H1 (cell line): ENCODE measurements at regions not wholly inside any gene's neighbourhood (a gene's known extent, or its start where the extent isn't known, plus 50 kb on each side); places are given as distances from the start of the nearest gene placed in this dataset.

Experiments used
- CTCF ChIA-PET: fragments of 300-600 bp; sonication (Branson Sonifier 250); formaldehyde crosslinking; loops from one replicate; lab custom pipeline; 2021; ENCODE audit not compliant: partially characterized antibody; lab: Charles Lee
- POLR2A ChIA-PET: fragments of 300-600 bp; sonication (Branson Sonifier 250); formaldehyde crosslinking; loops from one replicate; lab custom pipeline; 2021; ENCODE audit warnings: inconsistent platforms; ENCODE audit not compliant: partially characterized antibody; lab: Charles Lee
- DNase-seq, 2 experiments: peaks; one replicate each; pipeline versions ENCODE4 v3.0.0 to v3.0.0-alpha.2; 2010 to 2022; ENCODE audit warnings: low spot score in 2 of 2, low read depth in 1 of 2, mixed read lengths in 1 of 2
- FAIRE-seq: peaks from 2 replicates; lab custom pipeline; 2011; peaks lifted over from hg19 to GRCh38; lab: Jason Lieb, UNC
- H2AFZ ChIP-seq: 2 replicates; pipeline ENCODE4 v1.8.1; 2012; ENCODE audit warnings: low read length, inconsistent platforms
- H2AK5ac ChIP-seq: 2 replicates; pipeline ENCODE4 v1.6.1; 2013; ENCODE audit warnings: low read depth, low read length
- H2BK120ac ChIP-seq: replicated peaks from 2 replicates; pipeline ENCODE3; 2013; ENCODE audit warnings: low read depth, low read length, inconsistent platforms
- H2BK12ac ChIP-seq: 2 replicates; pipeline ENCODE4 v1.6.1; 2013; ENCODE audit warnings: low read depth, low read length
- H2BK15ac ChIP-seq: 2 replicates; pipeline ENCODE4 v1.6.1; 2013; ENCODE audit warnings: low read length
- H2BK20ac ChIP-seq: 2 replicates; pipeline ENCODE4 v1.6.1; 2013; ENCODE audit warnings: low read length
- H2BK5ac ChIP-seq: 2 replicates; pipeline ENCODE4 v1.6.1; 2013; ENCODE audit warnings: low read depth, low read length
- H3K14ac ChIP-seq: 2 replicates; pipeline ENCODE4 v1.6.1; 2013; ENCODE audit warnings: inconsistent platforms; ENCODE audit not compliant: insufficient read length
- H3K18ac ChIP-seq: 2 replicates; pipeline ENCODE4 v1.6.1; 2013; ENCODE audit warnings: low read length; ENCODE audit errors: extremely low read depth
- H3K23ac ChIP-seq: 2 replicates; pipeline ENCODE4 v1.6.1; 2013; ENCODE audit warnings: inconsistent platforms; ENCODE audit not compliant: insufficient read length
- H3K23me2 ChIP-seq: 2 replicates; pipeline ENCODE4 v1.6.1; 2013; ENCODE audit warnings: low read depth, low read length
- H3K27ac ChIP-seq: 2 replicates; pipeline ENCODE4 v1.6.1; 2011; ENCODE audit warnings: low read depth, low read length, inconsistent platforms
- H3K27me3 ChIP-seq, 4 experiments: replicated peaks in 1 of 4; 1 replicate in 1 of 4; 2 replicates in 3 of 4; pipeline versions ENCODE4 v1.6.1 to v1.8.1; 2011 to 2013; ENCODE audit warnings: low read length in 3 of 4, mild to moderate bottlenecking in 3 of 4, inconsistent platforms in 2 of 4, mixed read lengths in 2 of 4, moderate library complexity in 1 of 4; ENCODE audit not compliant: control insufficient read depth in 3 of 4, insufficient read depth in 3 of 4; ENCODE audit errors: extremely low read depth in 1 of 4
- H3K36me3 ChIP-seq, 4 experiments: 2 replicates each; pipeline versions ENCODE4 v1.6.1 to v1.8.1; 2011 to 2013; ENCODE audit warnings: mild to moderate bottlenecking in 4 of 4, low read length in 3 of 4, moderate library complexity in 2 of 4, control low read depth in 1 of 4, inconsistent platforms in 1 of 4; ENCODE audit not compliant: insufficient read depth in 4 of 4, control insufficient read depth in 2 of 4
- H3K4ac ChIP-seq: replicated peaks from 2 replicates; pipeline ENCODE3; 2013; ENCODE audit warnings: low read length, low read depth, mixed read lengths, inconsistent platforms; ENCODE audit not compliant: insufficient read length
- H3K4me1 ChIP-seq, 4 experiments: replicated peaks in 1 of 4; 1 replicate in 1 of 4; 2 replicates in 3 of 4; pipeline versions ENCODE4 v1.6.1 to v1.8.1; 2011 to 2013; ENCODE audit warnings: low read length in 3 of 4, inconsistent platforms in 2 of 4, mixed read lengths in 1 of 4; ENCODE audit not compliant: insufficient read depth in 4 of 4, control insufficient read depth in 3 of 4
- H3K4me2 ChIP-seq, 2 experiments: 2 replicates each; pipeline versions ENCODE4 v1.6.1 to v1.8.1; 2011 to 2013; ENCODE audit warnings: low read depth in 2 of 2, low read length in 2 of 2, control low read depth in 1 of 2, inconsistent platforms in 1 of 2, mild to moderate bottlenecking in 1 of 2; ENCODE audit not compliant: insufficient read depth in 1 of 2
- H3K4me3 ChIP-seq, 4 experiments: fragments of 200-600, 300-600 bp in 1 of 4; sonication (generic), shearing (Covaris generic), sonication (Bioruptor Twin) in 1 of 4; 2 replicates each; pipeline versions ENCODE4 v1.5.1 to v1.8.1; 2011 to 2016; ENCODE audit warnings: low read length in 4 of 4, low read depth in 3 of 4, control low read depth in 2 of 4, inconsistent platforms in 2 of 4, mild to moderate bottlenecking in 2 of 4, mixed read lengths in 1 of 4, moderate library complexity in 1 of 4; ENCODE audit not compliant: insufficient read depth in 2 of 4; ENCODE audit errors: extremely low read depth in 1 of 4
- H3K56ac ChIP-seq: replicated peaks from 2 replicates; pipeline ENCODE3; 2013; ENCODE audit warnings: low read depth, mild to moderate bottlenecking, mixed read lengths, low read length, inconsistent platforms; ENCODE audit not compliant: insufficient read length
- H3K79me1 ChIP-seq: 2 replicates; pipeline ENCODE4 v1.6.1; 2013; ENCODE audit warnings: low read depth, low read length, control low read depth
- H3K79me2 ChIP-seq, 2 experiments: 2 replicates each; pipeline versions ENCODE4 v1.6.1 to v1.8.1; 2012 to 2013; ENCODE audit warnings: low read length in 2 of 2, mild to moderate bottlenecking in 2 of 2, inconsistent platforms in 1 of 2; ENCODE audit not compliant: insufficient read depth in 2 of 2, control insufficient read depth in 1 of 2
- H3K9ac ChIP-seq, 4 experiments: replicated peaks in 1 of 4; 1 replicate in 1 of 4; 2 replicates in 3 of 4; pipeline versions ENCODE4 v1.6.1 to v1.8.1; 2011 to 2013; ENCODE audit warnings: low read depth in 3 of 4, low read length in 3 of 4, control low read depth in 2 of 4, mild to moderate bottlenecking in 2 of 4, moderate library complexity in 2 of 4, inconsistent platforms in 1 of 4; ENCODE audit errors: extremely low read depth in 1 of 4
- H3K9me3 ChIP-seq, 2 experiments: 2 replicates each; pipeline versions ENCODE4 v1.6.1 to v1.8.1; 2012 to 2013; ENCODE audit warnings: mild to moderate bottlenecking in 2 of 2, moderate library complexity in 2 of 2, control low read depth in 1 of 2, inconsistent platforms in 1 of 2, low read depth in 1 of 2, low read length in 1 of 2, mixed read lengths in 1 of 2; ENCODE audit not compliant: insufficient read depth in 2 of 2
- H4K20me1 ChIP-seq, 2 experiments: replicated peaks in 1 of 2; 2 replicates each; pipeline versions ENCODE3 to v1.8.1; 2011 to 2013; ENCODE audit warnings: inconsistent platforms in 2 of 2, low read length in 2 of 2, mild to moderate bottlenecking in 1 of 2; ENCODE audit not compliant: insufficient read depth in 2 of 2, control insufficient read depth in 1 of 2
- H4K5ac ChIP-seq: 2 replicates; pipeline ENCODE4 v1.6.1; 2013; ENCODE audit warnings: low read length, low read depth, mixed read lengths, inconsistent platforms; ENCODE audit not compliant: insufficient read length
- H4K8ac ChIP-seq: 2 replicates; pipeline ENCODE4 v1.8.0; 2013; ENCODE audit warnings: mild to moderate bottlenecking, moderate library complexity, low read length, inconsistent platforms; ENCODE audit not compliant: insufficient read depth; ENCODE audit errors: extremely low read depth
- H4K91ac ChIP-seq: replicated peaks from 2 replicates; pipeline ENCODE3; 2013; ENCODE audit warnings: low read length, mixed read lengths, inconsistent platforms; ENCODE audit not compliant: insufficient read length
- BACH1 ChIP-seq: IDR thresholded peaks from 2 replicates; pipeline ENCODE4 v1.6.1; 2012; ENCODE audit warnings: low read length, improper control_type of control experiment
- CBX5 ChIP-seq: fragments of 300-800, 300-1000 bp; sonication (generic); IDR thresholded peaks from 2 replicates; pipeline ENCODE4 v1.7.1; 2016; ENCODE audit warnings: antibody characterized with exemption, low read length, low read depth
- CEBPB ChIP-seq: IDR thresholded peaks from 2 replicates; pipeline ENCODE4 v1.6.1; 2012; ENCODE audit warnings: low read depth, low read length
- EGR1 ChIP-seq: IDR thresholded peaks from 2 replicates; pipeline ENCODE4 v1.6.1; 2011; ENCODE audit warnings: low read depth, low read length, borderline replicate concordance
- EP300 ChIP-seq, 2 experiments: IDR thresholded peaks; 1 replicate in 1 of 2; 2 replicates in 1 of 2; pipeline ENCODE4 v1.6.1; 2011 to 2012; ENCODE audit warnings: low read depth in 2 of 2, low read length in 2 of 2, mild to moderate bottlenecking in 2 of 2, borderline replicate concordance in 1 of 2, inconsistent platforms in 1 of 2, moderate library complexity in 1 of 2
- FOSL1 ChIP-seq: IDR thresholded peaks from 2 replicates; pipeline ENCODE4 v1.6.1; 2011; ENCODE audit warnings: mild to moderate bottlenecking, low read depth, low read length, moderate library complexity; ENCODE audit not compliant: insufficient read depth
- GABPA ChIP-seq: IDR thresholded peaks from 2 replicates; pipeline ENCODE4 v1.6.1; 2011; ENCODE audit warnings: mild to moderate bottlenecking, low read length, moderate library complexity, borderline replicate concordance; ENCODE audit not compliant: insufficient read depth
- HDAC2 ChIP-seq, 2 experiments: fragments of 300-600 bp in 1 of 2; sonication (generic) in 1 of 2; IDR thresholded peaks; 2 replicates each; pipeline ENCODE4 v1.6.1; 2011 to 2012; ENCODE audit warnings: low read depth in 2 of 2, low read length in 2 of 2, mild to moderate bottlenecking in 2 of 2, moderate library complexity in 2 of 2, borderline replicate concordance in 1 of 2, inconsistent platforms in 1 of 2
- JUN ChIP-seq: IDR thresholded peaks from 2 replicates; pipeline ENCODE4 v1.6.1; 2011; ENCODE audit warnings: low read depth, mild to moderate bottlenecking, improper control_type of control experiment, low read length
- JUND ChIP-seq: IDR thresholded peaks from 2 replicates; pipeline ENCODE4 v1.6.1; 2011; ENCODE audit warnings: mild to moderate bottlenecking, improper control_type of control experiment, low read length
- KDM1A ChIP-seq: fragments of 200-600, 300-600 bp; sonication (generic); IDR thresholded peaks from 2 replicates; pipeline ENCODE4 v1.7.1; 2016; ENCODE audit warnings: mild to moderate bottlenecking, low read length, borderline replicate concordance
- RAD21 ChIP-seq, 2 experiments: IDR thresholded peaks in 1 of 2; conservative IDR thresholded peaks in 1 of 2; 2 replicates each; pipeline ENCODE4 v1.6.1; 2011; ENCODE audit warnings: low read depth in 2 of 2, low read length in 2 of 2, improper control_type of control experiment in 1 of 2, inconsistent platforms in 1 of 2, mild to moderate bottlenecking in 1 of 2, moderate library complexity in 1 of 2
- RXRA ChIP-seq: IDR thresholded peaks from 2 replicates; pipeline ENCODE4 v1.6.1; 2011; ENCODE audit warnings: low read depth, mild to moderate bottlenecking, low read length, moderate library complexity; ENCODE audit not compliant: insufficient read depth
- SIRT6 ChIP-seq: IDR thresholded peaks from one replicate; pipeline ENCODE4 v1.7.1; 2012; ENCODE audit warnings: low read length, inconsistent platforms
- TAF7 ChIP-seq: optimal IDR thresholded peaks from 2 replicates; pipeline ENCODE3; 2011; ENCODE audit warnings: low read depth, mild to moderate bottlenecking, inconsistent platforms, low read length, moderate library complexity, borderline replicate concordance
- WGBS, 2 experiments: shearing (Covaris generic) in 1 of 2; methylation state at CpG; one replicate each; pipeline versions ENCODE4 v1.1.6 to v1.1.7; 2013 to 2015; ENCODE audit warnings: low lambda C conversion rate in 2 of 2, mixed read lengths in 2 of 2, inconsistent platforms in 1 of 2, low coverage in 1 of 2, missing lambda C conversion rate in 1 of 2; ENCODE audit not compliant: insufficient replicate concordance in 2 of 2, insufficient coverage in 1 of 2, insufficient read length in 1 of 2; ENCODE audit errors: extremely low coverage in 1 of 2, missing lambda C conversion rate in 1 of 2; 5-methylcytosine and 5-hydroxymethylcytosine counted together

- no peak overlapping the region for H4K5ac ChIP-seq
- TF ChIP-seq EP300 (IDR thresholded peaks at IDR 0.05; ENCODE audit: borderline replicate concordance in 1 of 2, low read depth in 2 of 2, low read length in 2 of 2) (no peak), FOSL1 (no peak), HDAC2 (IDR thresholded peaks at IDR 0.05; ENCODE audit: borderline replicate concordance in 1 of 2, low read depth in 2 of 2, low read length in 2 of 2) (no peak), BACH1 (no peak), JUND (no peak), KDM1A (no peak), JUN (no peak), EGR1 (no peak), CBX5 (no peak), RAD21 (IDR thresholded peaks at IDR 0.05 in 1 of 2, conservative IDR thresholded peaks at IDR 0.05 in 1 of 2; ENCODE audit: low read depth in 2 of 2, low read length in 2 of 2) (no peak), CEBPB (no peak), TAF7 (no peak), SIRT6 (no peak), RXRA (no peak), GABPA (no peak)
Observed at GRCh38 chr2:4501525-4501924, 798.1 kb downstream of the DCDC2C start.

More at GRCh38 chr2:4501525-4501924, 798.1 kb downstream of the DCDC2C start:
- Histone ChIP-seq H2BK120ac (no peak overlapping the region), H3K18ac (no peak overlapping the region), H3K36me3 (no peaks in the 10 kb centered on the region), H2BK5ac (no peak overlapping the region), H3K4ac (no peak overlapping the region), H2BK20ac (no peak overlapping the region), H4K8ac (no peak overlapping the region), H3K9me3 (no peaks in the 10 kb centered on the region), H3K4me2 (no peak overlapping the region), H3K4me1 (no peaks in the 10 kb centered on the region), H3K56ac (no peak overlapping the region), H2AK5ac (no peak overlapping the region), H3K27ac (no peak overlapping the region), H3K27me3 (no peaks in the 10 kb centered on the region), H3K9ac (no peak overlapping the region), H2AFZ (no peak overlapping the region), H3K79me1 (no peaks in the 10 kb centered on the region), H2BK12ac (no peak overlapping the region), H3K23ac (no peak overlapping the region), H3K14ac (no peak overlapping the region), H3K23me2 (no peaks in the 10 kb centered on the region), H3K4me3 (no peak overlapping the region), H2BK15ac (no peak overlapping the region), H3K79me2 (no peaks in the 10 kb centered on the region), H4K91ac (no peak overlapping the region), H4K20me1 (no peaks in the 10 kb centered on the region)
- ChIA-PET POLR2A (no interaction called here), CTCF (interaction anchor here (0.6 to 1.2 kb wide), 3 partner anchors 15 to 150 kb away, joined by 3 read pairs; no protein-coding TSS in a partner anchor)
- FAIRE-seq (no peak), DNase-seq (no peak)
- 91% methylated on average over 4 of the region's 4 CpGs; no CpG with 5 or more reads in 1 of the 2 experiments for WGBS, 2 experiments
